NCI-H524 treated with DMSO at 0.1 percent for 48 hours (cell line): ENCODE measurements at regions not wholly inside any gene's neighbourhood (a gene's known extent, or its start where the extent isn't known, plus 50 kb on each side); places are given as distances from the start of the nearest gene placed in this dataset.
"Not testable (repeated sequence)": the region's sequence is repeated elsewhere in the genome, so short reads cannot be mapped to it uniquely, and the experiment has no call there.

Experiments used
- DNase-seq: peaks from one replicate; lab custom pipeline; 2025; lab: John Stamatoyannopoulos, UW

DNA sequence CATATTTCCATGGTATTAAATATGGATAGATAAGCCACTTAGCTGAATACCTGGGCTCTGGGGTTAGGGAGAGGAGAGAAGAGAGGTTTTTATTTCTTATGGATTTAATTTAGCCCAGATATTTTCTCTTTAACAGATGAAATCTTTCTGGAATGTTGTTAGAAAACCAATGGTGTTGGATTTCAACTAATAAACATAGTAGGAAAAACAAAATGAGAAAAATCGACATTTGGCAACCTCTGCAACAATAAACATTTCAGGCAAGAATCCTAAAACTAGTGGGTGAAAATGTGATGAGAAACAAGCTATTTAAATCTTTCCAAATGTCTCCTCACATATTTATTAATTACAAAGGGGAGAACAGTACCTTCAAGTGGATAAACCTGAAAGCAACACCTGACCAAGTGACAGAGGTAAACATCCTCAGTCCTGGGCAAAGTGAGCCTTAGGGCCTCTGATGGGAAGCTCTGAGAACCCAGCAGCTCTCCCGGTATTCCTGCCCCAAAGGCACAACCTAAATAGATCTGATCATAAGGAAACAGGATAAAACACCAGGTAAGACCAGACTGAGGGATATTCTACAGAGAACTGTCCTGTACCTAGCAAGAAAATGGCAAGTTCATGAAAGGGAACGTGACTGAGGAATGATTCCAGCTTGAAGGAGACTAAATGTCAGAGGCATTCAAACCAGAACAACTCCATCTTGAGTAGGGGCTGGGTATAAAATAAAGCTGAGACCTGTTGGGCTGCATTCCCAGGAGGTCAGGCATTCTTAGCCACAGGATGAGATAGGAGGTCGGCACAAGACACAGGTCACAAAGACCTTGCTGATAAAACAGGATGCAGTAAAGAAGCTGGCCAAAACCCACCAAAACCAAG lies 163.7 kb downstream of the ESM1 start:
- DNase-seq = no peak

DNA sequence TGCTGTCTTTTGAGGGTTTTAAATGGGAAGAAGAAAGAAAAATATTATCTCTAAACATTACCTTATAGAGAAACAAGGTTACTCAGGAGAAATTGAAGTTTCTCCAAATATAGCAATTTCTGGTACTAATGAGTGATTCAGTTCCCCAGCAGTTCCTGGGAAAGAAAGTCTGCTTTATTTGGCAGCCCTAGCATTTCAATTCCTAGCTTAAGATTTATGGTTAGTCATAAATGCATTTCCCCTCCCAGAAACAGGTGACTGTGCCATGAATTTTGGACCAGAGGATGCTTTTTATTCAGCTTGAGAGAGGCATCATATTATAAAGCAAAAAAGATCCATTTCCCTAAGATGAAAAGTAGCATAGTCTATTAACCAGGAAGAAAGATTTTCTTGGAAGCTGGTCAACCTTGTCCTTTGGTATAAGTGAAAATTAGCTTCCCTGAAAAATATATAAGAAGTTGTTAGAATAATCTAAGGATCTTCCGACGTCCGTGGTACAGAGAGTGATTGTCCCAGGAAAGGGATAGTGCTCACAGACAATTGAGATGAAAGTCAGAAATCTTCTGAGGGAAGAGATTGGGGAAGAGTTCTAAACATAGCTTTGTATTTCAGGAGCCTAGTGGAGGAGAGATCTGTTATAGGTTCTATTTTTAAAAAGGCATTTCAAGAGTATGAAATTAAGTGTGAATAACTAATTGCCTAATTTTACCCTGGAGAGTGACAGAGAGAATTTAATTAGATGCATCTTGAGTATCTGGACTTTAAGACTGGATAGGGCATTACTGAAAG lies 164.9 kb downstream of the ESM1 start:
- no peak for DNase-seq

DNA sequence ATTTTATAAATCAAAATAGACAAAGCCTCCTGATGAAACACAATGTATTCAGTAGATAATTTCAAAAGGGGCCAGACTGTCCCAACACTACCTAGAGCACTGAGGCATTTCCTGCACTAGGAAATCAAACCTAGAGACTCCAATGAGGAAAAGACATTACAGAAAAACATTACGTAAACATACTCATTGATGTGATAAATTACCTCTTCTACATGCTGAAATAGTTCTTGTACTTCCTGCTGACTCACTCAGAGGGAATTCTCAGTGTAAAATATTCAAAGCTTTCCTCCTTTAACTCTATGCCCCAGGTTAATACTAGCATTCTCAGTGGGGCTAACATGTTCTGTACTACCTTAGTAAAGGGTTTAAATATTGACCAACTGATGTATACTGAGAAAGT lies 178.0 kb downstream of the ESM1 start:
- no peak for DNase-seq

DNA sequence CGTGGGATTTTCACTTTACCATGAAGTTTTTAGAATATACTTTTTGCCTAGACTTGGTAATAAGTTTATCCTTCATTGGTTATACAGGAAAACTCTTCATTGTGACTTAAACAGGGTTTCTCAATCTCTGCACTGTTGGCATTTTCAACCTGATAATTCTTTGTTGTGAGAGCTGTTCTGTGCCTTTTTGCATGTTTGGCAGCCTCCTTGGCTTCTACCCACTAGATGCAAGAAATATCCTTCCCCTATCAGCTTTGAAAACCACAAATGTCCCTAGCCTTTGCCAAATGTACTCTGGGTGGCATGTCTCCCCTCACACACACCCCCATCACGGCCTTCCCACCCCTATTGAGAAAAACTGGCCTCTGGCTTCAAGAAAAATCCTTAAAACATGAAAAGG lies 180.9 kb downstream of the ESM1 start:
- no peak for DNase-seq

DNA sequence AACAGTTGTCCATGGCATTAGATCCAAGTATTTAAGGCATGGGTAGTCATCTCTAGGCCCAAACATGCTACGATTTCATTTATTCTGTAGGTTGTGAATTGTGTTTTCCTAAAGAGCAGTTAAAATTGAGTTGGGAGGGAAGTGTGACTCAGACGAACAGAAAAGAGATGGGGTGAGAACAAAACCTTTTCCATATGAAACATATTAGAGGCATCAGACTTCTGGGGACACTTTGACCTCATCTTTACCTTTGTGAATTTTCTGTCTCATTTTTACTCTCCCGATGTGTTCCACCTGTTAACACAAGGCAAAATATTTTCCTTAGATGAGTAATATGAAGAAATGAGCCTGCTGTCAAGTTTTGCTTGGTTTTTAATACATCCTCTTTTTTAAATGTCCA lies 181.3 kb downstream of the ESM1 start:
- DNase-seq = no peak

DNA sequence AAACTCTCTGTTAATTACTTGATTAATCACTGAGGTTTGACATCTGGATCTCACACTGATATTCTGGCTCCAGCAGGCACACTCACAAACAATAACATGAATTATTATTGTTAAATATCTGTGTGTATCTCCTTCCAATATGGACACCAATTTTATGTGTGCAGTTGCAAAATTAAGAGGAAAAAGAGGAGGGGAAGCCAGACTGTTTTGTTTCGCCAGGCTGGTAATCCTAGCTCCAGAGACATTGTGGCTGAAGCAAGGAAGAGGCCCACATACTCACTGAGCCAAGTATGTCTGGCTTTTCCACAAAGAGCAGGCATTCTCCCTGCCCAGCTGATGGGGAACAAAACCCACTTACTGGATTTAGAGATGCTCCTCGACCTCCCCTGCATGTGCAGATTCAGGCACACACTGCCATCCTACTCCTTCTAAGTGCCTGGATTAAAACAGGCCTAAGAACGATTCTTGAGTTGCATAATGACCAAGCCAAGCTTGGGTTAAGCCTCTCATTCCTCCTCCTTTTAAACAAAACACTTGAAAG lies 181.9 kb downstream of the ESM1 start:
- no peak for DNase-seq

DNA sequence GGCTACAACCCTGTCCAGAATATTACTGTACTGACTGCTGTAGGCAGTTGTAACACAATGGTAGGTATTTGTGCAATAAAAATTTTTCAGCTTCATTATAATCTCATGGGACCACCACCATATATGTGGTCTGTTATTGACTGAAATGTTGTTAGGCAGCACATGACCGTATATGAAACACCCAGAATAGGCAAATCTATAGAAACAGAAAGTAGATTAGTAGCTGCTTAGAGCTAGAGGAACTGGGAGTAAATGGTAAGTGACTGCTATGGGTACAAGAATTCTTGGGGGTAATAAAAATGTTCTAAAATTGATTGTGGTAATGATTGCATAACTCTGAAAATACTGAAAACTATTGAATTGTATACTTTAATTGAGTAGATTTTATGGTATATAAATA lies 185.7 kb downstream of the ESM1 start:
- DNase-seq = no peak

DNA sequence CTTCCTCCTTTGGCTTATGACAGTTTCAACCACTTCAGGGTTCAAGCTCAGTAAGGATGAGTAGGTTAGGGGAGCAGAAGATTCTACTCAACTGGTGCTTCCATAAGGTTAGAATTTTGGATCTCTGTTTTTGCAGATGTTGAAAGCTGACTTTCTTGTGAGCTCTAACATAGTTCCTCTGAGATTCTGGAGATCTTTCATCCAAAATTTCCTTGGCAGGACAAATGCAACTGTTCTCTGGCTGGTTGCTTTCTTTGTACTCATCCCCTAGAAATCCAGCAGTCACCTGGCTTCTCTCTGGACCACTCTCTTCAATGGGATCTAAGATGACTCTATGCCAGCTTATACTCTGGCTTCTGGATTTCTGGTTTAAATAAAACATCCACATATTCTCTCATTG lies 189.6 kb downstream of the ESM1 start:
- no peak for DNase-seq

DNA sequence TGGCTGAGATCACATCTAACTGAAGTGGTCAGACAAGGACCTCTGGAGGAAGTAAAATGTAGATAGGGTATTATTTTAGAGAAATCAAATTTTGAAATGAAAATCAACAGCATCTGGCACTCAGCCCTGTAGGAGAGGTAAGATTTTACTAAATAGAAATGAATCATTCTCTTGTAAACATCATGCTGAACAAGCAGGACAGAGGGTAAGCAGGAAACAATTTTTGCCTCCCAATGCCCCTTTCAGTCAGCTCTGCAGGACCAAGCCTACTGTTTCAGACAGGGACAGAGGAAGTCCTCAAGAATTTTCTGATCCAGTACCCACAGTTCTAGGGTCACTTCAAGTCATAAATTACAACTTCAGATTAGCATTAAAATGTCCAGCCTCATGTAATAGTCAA lies 190.1 kb downstream of the ESM1 start:
- no peak for DNase-seq

DNA sequence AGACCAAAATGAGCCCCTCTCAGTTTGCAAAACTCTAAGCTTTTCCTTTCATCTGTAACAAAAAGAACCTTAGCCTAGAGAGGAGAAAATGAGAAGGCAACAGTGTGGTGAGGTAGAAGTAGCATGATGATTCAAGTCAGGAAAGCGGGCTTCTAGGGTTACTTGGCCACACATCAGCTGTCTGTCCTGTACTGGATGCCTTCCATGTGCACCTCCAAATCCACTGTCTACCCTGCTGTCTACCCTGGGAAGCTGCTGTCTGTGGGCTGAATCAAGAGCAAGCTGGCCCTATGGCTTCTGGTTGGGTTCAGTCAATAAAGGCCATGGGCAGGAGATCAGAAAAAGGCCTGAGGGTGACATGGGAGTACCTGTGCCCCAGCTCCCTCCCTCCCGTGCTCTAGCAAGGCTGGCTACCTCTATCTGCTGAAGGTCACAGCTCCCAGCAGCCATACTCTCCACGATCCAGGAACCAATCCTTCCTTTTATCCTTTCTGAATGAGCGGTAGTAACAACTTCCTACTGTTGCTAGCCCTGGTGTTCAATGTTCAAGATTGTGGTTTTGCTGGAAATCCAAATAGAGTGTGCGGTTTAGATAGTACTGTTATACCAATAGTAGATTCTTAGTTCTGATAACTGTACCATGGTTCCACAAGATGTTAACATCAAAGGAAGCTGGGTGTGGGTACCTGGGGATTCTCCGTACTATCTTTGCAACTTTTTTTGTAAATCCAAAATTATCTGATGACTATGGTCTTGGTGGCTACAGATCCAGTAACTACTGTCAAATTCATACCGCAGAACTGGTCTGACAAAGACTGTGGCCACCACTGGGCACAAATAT lies 191.0 kb downstream of the ESM1 start:
- DNase-seq = no peak

DNA sequence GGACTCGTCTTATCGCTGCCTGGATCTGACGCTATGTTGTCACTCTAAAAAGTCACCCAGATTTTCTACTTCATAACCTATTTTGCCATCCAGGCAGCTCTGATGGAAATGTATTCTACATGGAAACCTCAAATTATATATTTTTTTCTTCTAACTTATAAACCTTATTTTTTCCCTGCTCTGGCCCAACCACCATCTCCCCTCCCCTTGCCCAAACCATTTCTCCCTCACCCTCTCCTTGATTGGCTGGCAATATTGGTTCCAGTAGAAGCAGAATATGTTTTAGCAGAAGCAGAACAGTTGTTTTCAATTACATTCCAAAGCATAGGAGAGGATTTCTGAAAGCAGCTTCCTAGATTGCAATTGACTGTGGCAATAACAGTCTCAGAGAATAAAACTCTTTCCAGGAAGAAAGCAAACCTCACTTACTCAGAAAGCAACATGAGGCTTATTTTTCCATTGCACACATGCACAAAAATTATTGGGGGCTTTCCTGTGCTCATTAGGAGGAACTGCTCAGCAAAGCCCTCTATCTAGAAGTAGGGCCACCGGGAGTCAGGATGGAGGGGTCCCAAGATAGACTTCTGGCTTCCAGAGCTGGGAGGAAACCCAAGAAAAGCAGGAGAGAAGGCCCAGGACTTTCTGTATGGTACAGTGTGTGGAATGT lies 191.8 kb downstream of the ESM1 start:
- no peak for DNase-seq

DNA sequence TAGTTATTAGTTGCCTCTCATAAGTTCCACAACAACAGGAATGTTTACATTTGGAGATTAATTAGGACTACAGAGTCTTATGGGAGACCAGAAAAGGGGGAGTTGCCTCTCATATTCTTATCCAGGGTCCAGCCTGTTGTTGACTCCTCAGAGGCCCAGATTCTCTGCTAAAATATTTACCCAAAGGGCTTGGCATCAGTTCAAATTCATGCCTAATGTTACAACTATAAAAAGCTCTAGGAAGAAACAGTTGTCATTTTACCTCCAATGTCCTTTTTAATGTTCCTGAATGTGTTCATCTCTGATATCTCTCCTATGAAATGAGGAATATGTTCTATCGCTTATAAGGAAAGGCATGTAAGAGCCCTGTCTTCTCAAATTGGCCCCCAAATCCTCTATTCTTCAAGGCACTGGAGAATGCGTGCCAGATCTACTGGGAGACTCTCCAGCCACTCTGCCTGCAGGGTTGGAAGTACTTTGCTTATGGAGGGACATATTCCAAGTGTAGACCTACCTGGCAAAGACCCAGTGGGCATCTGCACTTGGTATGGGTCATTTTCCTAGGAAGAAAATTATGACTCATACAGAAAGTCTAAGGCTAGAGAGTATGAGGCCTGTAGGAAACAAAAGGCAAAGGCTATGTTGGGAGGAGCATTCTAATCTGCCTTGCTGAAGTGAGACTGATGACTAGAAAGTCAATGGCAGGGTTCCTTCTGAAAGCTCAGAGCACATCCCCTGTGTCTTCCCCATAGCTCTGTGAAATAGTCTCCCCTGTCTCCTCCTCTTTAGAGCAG lies 192.6 kb downstream of the ESM1 start:
- no peak for DNase-seq

DNA sequence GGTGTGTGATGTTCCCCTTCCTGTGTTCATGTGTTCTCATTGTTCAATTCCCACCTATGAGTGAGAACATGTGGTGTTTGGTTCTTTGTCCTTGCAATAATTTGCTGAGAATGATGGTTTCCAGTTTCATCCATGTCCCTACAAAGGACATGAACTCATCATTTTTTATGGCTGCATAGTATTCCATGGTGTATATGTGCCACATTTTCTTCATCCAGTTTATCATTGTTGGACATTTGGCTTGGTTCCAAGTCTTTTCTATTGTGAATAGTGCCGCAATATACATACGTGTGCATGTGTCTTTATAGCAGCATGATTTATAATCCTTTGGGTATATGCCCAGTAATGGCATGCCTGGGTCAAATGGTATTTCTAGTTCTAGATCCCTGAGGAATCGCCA lies 197.5 kb downstream of the ESM1 start:
- not testable (repeated sequence) for DNase-seq

DNA sequence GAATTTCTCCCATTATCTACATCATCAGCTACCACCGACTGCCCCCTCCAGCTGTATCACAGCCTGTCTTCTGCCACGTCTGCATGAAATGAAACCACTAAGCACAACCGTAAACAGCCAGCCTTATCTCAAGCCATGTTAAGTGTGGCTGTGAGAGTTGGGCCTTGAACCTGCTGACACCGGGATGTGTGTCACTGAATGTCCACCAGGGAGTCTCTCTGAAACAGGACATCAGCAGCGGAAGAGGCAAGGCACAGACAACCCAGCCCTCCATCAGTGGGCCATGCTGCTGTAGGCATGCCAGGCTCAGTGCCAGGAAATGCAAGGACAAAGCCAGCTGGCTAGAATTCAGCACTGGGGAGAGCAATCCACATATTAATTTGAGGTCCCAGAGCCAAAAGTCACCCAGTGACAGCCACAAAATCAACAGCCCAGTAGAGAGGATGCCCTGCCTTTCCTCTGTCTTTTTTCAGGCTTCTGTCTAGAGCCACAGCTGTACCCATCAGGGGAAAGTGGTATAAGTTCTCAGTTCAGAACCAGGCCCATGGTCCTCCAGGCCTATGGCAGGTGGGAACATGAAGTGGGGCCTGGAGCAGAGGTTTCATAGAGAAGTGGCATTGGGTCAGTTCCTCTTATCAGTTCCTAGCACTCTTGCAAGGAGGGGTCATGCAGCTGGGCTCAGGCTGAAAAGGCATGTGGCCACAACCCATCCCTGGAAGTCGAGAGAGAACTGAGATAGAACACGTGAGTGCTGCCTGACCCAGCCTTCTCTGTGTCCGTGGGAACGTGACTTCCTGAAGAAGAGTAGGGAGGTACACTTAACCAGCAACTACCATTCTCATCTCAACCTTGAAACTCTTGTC lies 199.4 kb downstream of the ESM1 start:
- DNase-seq = no peak

DNA sequence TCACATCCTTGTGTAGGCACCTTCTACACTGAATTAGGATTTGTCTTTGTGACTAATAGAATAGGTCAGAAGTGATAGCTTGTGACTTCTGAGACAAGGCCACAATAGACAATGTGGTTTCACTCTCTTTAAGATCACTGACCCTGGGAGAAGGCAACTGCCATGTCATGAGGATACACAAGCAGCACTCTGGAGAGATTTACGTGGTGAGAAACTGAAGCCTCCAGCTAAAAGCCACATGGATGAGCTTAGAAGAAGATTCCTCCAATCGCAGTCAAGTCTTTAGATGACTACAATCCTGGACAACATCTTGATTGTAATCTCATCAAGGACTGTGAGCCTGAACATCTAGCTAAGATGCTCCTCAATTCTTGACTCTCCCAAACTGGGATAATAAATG lies 206.6 kb downstream of the ESM1 start:
- no peak for DNase-seq

DNA sequence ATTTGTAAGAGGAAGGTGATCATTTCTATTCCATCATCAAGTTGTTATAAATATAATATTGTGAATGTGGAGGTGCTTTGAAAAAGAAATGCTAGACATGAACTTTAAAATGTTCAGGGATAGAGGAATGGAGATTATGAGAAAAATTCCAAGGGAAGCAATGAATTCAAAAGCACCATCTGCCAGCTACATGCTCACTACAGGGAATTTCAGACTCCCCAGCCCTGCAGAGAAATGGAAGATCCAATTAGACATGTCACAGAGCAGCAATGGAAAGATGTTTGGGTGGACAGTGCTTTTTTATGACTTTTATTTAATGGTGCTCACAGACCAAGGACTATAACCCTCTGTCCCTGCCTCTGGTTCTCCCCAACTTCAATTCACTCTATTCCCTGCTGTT lies 209.7 kb downstream of the ESM1 start:
- no peak for DNase-seq

DNA sequence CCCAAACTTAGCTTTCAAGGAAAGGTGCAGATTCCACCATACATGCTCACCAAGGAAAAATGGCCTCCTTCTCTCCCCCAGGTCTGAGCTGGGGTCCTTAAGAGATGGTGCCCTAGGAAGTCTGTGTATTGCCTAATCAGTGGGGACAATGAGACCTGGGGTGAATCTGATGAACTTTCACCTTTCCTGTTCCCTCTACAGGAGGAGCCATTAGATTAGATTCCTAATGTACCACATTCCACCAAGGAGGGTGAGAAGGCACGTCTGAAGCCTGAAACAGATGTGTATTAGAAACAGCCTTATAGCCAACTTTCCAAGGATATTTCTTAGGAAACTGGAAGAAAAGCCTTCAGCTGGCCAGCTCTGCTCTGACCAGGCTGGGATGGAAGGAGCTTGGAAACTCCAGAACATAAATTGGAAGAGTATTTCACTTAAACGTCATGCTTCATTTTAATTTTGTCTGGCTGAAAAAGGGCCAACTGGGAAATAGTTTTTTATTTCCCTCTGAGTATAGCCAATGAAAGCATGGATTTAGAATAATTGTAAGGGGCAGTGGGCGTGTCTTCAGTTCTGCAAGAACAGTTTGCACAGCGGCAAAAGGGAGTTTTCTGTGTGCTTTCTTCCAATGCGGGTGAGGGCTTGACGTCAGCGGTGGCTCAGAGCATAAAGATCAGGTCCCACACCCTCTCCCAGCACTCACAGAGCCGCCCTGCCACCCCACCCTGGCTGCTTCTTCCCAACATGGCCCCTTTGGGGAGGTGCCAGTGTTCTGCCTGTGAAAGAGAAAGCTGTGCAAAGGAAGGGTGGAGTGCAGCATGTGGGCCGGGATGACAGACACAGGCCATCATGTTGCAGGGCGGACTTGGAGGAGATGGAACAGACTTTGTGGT lies 210.9 kb downstream of the ESM1 start:
- DNase-seq = no peak

DNA sequence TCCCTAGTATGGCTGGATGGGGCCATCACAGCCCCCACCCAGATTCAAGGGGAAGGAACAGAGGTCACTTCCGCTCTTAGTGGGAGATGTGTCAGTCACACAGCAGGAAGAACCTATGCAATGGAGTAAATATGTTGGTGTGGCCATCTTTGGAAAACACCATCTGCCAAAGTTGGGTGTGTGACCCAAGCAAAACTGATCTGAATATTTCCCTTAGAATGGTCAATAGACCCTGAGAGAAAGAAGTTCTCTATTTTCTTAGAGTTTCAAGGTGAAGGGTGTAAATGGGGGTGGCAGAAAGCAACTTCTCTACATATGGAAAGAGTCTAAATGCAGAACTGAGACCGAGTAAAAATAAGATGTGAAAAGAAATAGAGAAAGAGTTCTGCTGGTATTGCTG lies 212.7 kb downstream of the ESM1 start:
- DNase-seq = no peak

DNA sequence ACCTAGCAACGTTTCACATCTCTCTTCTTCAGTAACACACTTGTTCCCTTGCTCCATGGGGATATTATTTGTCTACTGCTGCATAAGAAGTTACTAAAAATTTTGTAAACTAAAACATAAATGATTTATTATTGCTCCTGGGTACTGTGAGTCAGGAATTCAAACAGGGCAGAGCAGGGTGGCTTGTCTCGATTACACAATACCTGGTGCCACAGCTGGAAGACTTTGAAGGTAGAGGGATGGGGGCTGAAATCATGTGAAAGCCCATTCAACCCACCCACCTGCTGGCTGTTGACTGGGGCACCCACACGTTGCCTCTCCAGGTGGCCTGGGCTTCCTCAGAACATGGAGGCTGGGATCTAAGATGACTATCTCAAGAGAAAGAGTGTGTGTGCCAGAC lies 213.2 kb downstream of the ESM1 start:
- no peak for DNase-seq
